ENCODE measurements at regions not wholly inside any gene's neighbourhood (a gene's known extent, or its start where the extent isn't known, plus 50 kb on each side); places are given as distances from the start of the nearest gene placed in this dataset.

DNA sequence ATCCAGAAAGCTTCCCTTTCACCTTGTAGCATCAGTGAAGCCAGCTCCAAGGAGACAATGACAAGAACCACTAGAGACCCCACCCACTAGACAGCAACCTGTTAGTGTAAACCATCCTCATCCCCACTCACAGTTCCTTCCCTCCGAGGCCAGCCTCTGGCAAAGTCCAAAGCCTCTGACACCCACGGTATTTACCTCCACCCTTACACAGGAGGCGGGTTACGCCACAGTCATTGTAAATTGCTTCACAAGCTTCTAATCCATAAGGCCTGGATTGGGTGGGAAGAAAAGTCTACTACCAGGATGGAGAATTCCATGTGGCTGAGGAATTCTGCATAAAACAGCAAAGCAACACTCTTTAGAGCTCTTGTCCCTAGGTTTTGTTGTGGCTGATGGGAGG is 287.4 kb downstream of the BUD13 start:
- TF ChIP-seq FOSL2 (IDR thresholded peaks at IDR 0.05) (no peak), FOSL2 (CRISPR knock-in tag; IDR thresholded peaks at IDR 0.05) (no peak), CHD4 (IDR thresholded peaks at IDR 0.05; ENCODE audit: borderline replicate concordance) (no peak), KDM1A (IDR thresholded peaks at IDR 0.05; ENCODE audit: low read depth) (no peak), RCOR1 (IDR thresholded peaks at IDR 0.05; ENCODE audit: low read depth, low read length) (no peak), ZFP36 (IDR thresholded peaks at IDR 0.05; ENCODE audit: borderline replicate concordance, partially characterized antibody) (no peak), EP300 (IDR thresholded peaks at IDR 0.05) (no peak), RNF2 (IDR thresholded peaks at IDR 0.05; ENCODE audit: borderline replicate concordance, low read depth) (no peak), NR3C1 (IDR thresholded peaks at IDR 0.05) (no peak), HDAC2 (IDR thresholded peaks at IDR 0.05) (no peak)
- TF ChIP-seq, protein P1, sequence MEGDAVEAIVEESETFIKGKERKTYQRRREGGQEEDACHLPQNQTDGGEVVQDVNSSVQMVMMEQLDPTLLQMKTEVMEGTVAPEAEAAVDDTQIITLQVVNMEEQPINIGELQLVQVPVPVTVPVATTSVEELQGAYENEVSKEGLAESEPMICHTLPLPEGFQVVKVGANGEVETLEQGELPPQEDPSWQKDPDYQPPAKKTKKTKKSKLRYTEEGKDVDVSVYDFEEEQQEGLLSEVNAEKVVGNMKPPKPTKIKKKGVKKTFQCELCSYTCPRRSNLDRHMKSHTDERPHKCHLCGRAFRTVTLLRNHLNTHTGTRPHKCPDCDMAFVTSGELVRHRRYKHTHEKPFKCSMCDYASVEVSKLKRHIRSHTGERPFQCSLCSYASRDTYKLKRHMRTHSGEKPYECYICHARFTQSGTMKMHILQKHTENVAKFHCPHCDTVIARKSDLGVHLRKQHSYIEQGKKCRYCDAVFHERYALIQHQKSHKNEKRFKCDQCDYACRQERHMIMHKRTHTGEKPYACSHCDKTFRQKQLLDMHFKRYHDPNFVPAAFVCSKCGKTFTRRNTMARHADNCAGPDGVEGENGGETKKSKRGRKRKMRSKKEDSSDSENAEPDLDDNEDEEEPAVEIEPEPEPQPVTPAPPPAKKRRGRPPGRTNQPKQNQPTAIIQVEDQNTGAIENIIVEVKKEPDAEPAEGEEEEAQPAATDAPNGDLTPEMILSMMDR (IDR thresholded peaks at IDR 0.05) = no peak
- TF ChIP-seq, protein P2, sequence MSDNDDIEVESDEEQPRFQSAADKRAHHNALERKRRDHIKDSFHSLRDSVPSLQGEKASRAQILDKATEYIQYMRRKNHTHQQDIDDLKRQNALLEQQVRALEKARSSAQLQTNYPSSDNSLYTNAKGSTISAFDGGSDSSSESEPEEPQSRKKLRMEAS (IDR thresholded peaks at IDR 0.05) = no peak
- TF ChIP-seq, protein P3, sequence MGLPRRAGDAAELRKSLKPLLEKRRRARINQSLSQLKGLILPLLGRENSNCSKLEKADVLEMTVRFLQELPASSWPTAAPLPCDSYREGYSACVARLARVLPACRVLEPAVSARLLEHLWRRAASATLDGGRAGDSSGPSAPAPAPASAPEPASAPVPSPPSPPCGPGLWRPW (IDR thresholded peaks at IDR 0.05) = no peak
